NCI-H345 treated with DMSO at 0.1 percent for 48 hours (cell line): ENCODE measurements at regions not wholly inside any gene's neighbourhood (a gene's known extent, or its start where the extent isn't known, plus 50 kb on each side); places are given as distances from the start of the nearest gene placed in this dataset.

Experiments
- DNase-seq: peaks from one replicate; lab custom pipeline; 2025; ENCODE audit not compliant: unreplicated experiment; lab: John Stamatoyannopoulos, UW

DNA sequence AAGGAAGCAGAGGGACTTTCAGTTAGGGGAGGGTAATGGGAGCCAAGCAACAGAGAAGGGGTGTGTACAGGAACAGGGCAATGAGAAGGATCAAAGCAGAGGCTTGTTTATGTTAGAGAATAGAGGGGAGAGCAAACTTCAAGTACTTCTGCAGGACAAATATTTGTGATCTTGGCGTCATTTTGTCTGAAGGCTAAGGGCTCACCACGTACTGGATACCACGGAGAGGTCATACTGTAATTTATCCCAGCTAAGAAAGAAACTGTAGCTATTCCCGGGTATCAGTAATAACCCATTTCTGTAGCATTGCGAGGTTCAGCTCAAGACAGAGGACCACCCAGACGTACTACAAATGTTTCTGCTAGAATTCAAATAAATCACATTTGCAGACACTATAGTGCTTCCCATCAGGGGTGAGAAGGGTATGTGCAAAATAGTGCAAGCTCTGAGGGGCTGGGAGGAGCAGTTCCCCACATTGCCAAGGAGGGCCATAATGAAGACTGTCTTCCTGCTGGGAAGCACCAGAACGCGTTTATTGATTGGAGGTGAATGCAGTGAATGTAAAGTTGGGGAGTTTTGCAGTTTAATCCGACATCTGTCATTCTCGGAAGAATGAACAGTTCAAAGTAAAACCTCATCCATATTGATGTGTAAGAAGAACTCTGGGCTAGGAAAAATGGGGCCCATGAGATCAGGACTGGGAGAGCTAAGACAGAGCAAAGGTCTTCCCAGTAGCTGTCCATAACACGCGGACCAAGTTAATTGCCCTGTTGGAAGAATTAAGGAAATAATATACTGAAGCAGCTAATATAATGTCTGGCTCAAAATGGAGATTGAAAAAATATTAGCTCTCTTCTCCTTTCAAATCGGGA, 136.9 kb downstream of the RWDD3 start:
- no peak for DNase-seq

DNA sequence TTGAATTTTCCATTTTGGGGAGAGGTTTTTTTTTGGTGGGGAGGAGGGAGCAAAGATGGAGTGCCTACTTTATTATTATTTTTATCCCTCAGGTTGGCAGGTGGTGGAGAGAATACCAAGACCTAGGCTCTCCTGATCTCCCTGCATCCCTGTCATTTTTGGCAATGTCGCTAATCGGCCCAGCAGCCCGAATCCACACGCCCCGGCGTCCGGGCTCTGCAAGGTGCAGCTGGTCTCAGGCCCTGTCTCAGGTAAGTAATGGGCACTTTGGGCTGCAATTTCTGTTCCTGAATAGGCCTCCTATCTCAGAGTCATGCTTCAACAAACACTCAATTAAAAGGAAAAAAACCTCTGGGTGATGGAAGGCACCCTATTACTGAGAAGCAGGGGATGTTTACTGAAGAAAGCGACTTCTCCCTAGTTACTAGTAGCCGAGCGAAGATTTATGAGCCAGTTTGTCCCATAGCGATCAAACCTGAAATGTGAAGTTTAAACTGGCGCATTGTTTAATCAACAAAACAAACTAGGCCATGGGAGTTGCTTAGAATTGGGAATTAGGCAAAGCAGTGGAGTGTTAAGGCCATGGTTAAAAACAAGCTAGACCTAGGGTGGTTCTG, 137.8 kb downstream of the RWDD3 start:
- DNase-seq: no peak

GRCh38 chr1:95375174-95375573, 141.2 kb downstream of the RWDD3 start:
- DNase-seq: no peak

- no peak for DNase-seq
Observed at GRCh38 chr1:95380909-95381308, 146.9 kb downstream of the RWDD3 start.

GRCh38 chr1:95382000-95382786, 148.2 kb downstream of the RWDD3 start:
- no peak for DNase-seq

DNA sequence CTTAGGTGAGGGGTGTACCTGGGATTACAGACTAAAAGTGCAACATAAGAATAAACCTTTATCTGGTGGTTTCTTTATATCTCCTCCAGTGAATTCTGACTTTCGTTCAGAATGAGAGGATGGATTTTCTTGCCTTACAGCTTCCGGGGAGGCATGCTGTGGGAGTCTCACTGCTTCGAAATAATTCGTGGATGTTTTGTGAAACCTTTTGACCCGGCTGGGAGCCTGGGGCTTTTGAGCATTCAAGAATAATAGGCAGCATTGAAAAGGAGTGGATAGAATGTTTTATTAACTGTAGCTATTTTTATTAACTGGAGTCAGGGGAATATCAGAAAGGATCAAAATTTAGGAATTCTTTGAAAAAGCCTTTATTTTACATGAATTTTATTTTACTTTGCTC, 149.1 kb downstream of the RWDD3 start:
- no peak for DNase-seq

- DNase-seq: no peak
Observed at GRCh38 chr1:95384567-95384966, 150.6 kb downstream of the RWDD3 start.

- no peak for DNase-seq
Observed at GRCh38 chr1:95386371-95386770, 152.4 kb downstream of the RWDD3 start.

GRCh38 chr1:95386915-95387314, 152.9 kb downstream of the RWDD3 start:
- DNase-seq: no peak

DNA sequence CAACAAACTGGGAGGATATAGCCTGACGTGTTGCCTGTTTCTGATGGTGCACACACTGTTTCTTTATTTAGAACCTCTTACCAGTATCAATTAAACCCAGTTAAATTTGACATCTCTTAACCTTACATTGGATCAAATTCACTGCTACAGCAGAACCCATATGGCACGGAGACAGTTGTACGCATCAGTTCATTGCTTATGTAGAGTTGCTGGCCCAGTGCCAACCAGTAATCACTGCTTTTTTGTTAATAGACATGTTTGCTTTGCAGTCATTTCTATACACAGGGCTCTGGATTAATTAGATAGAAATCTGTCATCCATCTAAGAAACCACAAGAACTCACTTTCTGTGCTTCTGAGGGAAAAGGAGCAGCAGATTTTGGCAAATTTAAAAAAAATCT, 154.0 kb downstream of the RWDD3 start:
- DNase-seq: peak; percentile 8

DNA sequence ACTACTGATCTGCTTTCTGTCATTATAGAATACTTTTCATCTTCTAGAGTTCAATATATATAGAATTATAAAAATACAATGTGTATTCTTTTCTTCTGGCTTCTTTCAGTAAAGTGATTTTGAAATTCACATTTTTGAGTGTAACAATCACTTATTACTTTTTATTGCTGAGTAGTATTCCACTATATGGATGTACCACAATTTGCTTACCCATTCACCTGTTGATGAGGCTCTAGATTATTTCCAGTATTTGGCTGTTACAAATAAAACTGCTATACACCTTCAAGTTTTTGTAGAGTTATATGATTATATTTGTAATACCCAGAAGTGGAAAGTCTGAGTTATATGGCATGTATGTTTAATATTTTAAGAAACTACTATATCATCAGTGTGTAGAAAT, 159.4 kb downstream of the RWDD3 start:
- DNase-seq: no peak

DNA sequence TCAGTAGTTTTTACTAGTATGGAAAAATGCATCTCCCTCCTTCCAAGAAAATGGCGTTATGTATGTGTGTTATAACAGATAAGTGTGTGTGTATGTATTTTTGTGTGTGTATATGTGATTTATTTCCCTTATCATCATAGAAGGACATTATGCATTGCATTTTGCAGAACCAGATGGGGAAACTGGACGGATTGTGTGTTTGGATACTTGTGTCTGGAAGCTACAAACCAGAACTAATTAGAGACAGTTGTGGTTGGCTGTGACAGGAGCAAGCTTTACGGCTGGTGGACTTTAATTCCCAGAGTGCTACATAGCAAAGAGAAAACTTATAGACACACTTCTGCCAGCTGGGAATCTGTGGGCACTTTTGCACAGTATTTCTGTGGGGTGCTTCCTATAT, 162.5 kb downstream of the RWDD3 start:
- no peak for DNase-seq

- no peak for DNase-seq
Observed at GRCh38 chr1:95402780-95403179, 168.8 kb downstream of the RWDD3 start.

DNA sequence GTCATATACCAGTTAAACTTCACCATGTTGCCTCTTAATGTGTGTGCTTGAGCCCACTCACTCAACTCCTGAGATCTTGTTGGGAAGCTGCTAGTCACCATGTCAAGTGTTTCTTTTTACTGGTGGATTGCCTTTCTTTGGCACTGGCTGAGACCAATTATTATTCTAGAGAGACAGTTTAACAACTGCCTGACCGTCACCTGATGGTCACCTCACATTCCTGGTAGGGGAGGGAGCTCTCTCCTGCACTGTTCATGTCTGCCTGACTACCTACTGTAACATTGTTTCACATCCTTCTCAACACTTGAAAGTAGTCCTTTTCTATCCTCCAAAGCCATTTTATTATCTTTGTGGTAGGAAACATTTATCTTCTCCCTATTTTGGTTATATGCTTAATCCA, 172.3 kb downstream of the RWDD3 start:
- DNase-seq: no peak

GRCh38 chr1:95407131-95407885, 173.3 kb downstream of the RWDD3 start:
- DNase-seq: no peak

DNA sequence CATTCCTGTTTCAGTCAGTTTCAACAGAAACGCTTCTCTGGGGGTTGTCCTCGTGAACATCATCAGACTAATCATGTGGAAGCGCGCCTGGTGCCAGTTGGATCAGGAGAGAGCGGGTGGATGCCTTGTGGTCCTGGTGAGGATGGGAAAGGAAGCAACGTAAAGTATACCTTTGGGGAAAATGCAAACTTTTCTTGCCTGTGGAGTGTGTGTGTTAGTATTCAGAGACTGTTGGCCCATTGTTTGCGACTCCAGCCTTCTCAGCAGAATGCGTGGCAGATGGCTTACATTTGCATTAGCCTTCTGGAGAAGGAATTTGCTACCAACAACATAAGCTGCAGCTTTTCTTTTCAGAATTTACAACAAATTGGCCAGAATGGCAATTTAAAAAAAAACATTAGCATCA, 173.9 kb downstream of the RWDD3 start:
- no peak for DNase-seq

- DNase-seq: no peak
Observed at GRCh38 chr1:95408507-95409136, 174.6 kb downstream of the RWDD3 start.

DNA sequence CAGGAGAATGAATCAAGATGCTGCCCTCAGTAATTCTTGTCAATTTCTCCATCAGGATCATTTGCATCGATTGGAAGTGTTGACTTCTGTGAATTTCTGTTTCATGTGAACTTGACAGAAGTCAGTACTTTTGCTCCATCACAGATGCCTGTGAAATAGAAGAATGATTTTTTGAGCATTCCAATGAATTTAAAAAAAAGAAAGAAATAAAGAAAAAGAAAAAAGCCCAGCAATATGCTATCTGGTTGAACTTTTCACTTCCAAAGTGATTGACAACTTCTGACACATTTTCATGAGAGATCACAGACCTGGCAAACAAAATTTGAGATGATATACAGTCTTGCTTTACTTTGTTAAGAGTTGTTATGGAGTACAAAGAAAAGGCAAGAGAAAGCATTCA, 175.3 kb downstream of the RWDD3 start:
- DNase-seq: no peak

- DNase-seq: no peak
Observed at GRCh38 chr1:95409901-95410300, 175.9 kb downstream of the RWDD3 start.

- no peak for DNase-seq
Observed at GRCh38 chr1:95415146-95415545, 181.1 kb downstream of the RWDD3 start.

DNA sequence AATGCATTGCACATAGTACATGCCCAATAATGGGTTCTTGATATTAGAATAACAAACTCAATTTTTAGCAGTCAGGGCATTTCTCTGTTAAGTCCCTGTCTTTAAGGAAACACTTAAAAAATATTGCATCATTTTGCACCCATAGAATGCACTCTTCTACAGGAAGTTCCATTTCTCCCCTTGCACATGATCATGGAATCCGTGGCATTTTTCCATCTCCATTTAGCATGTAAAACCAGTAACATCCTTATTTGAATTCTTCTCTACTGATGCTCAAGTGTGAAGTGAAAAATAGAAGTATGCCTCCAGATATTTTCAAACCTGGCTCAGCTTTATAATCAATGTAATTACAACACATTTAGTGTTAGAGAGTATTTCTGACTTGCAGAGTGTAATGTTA, 192.8 kb downstream of the RWDD3 start:
- DNase-seq: no peak
